MM.1S (cell line): ENCODE measurements at regions not wholly inside any gene's neighbourhood (a gene's known extent, or its start where the extent isn't known, plus 50 kb on each side); places are given as distances from the start of the nearest gene placed in this dataset.

Experiments used
- DNase-seq: peaks from one replicate; pipeline ENCODE4 v3.0.0-alpha.2; 2015
- H2AFZ ChIP-seq: fragments of 300-600 bp; sonication (generic); 2 replicates; pipeline ENCODE4 v1.6.0; 2016; ENCODE audit warnings: antibody characterized with exemption, low read length
- H3F3A ChIP-seq: fragments of 300-600 bp; sonication (generic); 2 replicates; pipeline ENCODE4 v1.6.1; 2016; ENCODE audit warnings: mild to moderate bottlenecking, antibody characterized with exemption, low read length, moderate library complexity, mixed read lengths; ENCODE audit not compliant: insufficient read depth
- H3K27ac ChIP-seq: fragments of 300-600 bp; sonication (generic); 2 replicates; pipeline ENCODE4 v1.5.1; 2016; ENCODE audit warnings: mild to moderate bottlenecking, low read length
- H3K27me3 ChIP-seq: fragments of 300-600 bp; sonication (generic); replicated peaks from 2 replicates; pipeline ENCODE4 v1.6.0; 2016; ENCODE audit warnings: low read length; ENCODE audit not compliant: insufficient read depth
- H3K36me3 ChIP-seq: fragments of 300-600 bp; sonication (generic); replicated peaks from 2 replicates; pipeline ENCODE4 v1.6.1; 2016; ENCODE audit warnings: mild to moderate bottlenecking, low read length, mixed read lengths; ENCODE audit not compliant: insufficient read depth
- H3K4me1 ChIP-seq: fragments of 300-600 bp; sonication (generic); 2 replicates; pipeline ENCODE4 v1.6.1; 2016; ENCODE audit warnings: low read length, mixed read lengths
- H3K4me2 ChIP-seq: fragments of 300-600 bp; sonication (generic); 2 replicates; pipeline ENCODE4 v1.6.0; 2016; ENCODE audit warnings: low read depth, low read length
- H3K4me3 ChIP-seq: fragments of 300-600 bp; sonication (generic); 2 replicates; pipeline ENCODE4 v1.5.1; 2016; ENCODE audit warnings: low read length, mixed read lengths
- H3K79me2 ChIP-seq: fragments of 300-600 bp; sonication (generic); 2 replicates; pipeline ENCODE4 v1.6.1; 2016; ENCODE audit warnings: mixed run types, low read length, mixed read lengths
- H3K9ac ChIP-seq: fragments of 300-600 bp; sonication (generic); 2 replicates; pipeline ENCODE4 v1.6.1; 2016; ENCODE audit warnings: low read length, mixed read lengths
- H3K9me2 ChIP-seq: fragments of 300-600 bp; sonication (generic); replicated peaks from 2 replicates; pipeline ENCODE4 v1.6.1; 2016; ENCODE audit warnings: mild to moderate bottlenecking, low read length, mixed read lengths; ENCODE audit not compliant: insufficient read depth
- H3K9me3 ChIP-seq: fragments of 300-600 bp; sonication (generic); replicated peaks from 2 replicates; pipeline ENCODE4 v1.6.1; 2016; ENCODE audit warnings: mild to moderate bottlenecking, low read length, mixed read lengths; ENCODE audit not compliant: insufficient read depth
- H4K20me1 ChIP-seq: fragments of 300-600 bp; sonication (generic); 2 replicates; pipeline ENCODE4 v1.6.1; 2016; ENCODE audit warnings: mild to moderate bottlenecking, low read length, moderate library complexity, mixed read lengths; ENCODE audit not compliant: insufficient read depth
- EZH2 ChIP-seq: fragments of 300-600 bp; sonication (generic); optimal IDR thresholded peaks from 2 replicates; pipeline ENCODE3; 2017; ENCODE audit warnings: low read depth, mild to moderate bottlenecking, antibody characterized with exemption, low read length, mixed read lengths
- EZH2phosphoT487 ChIP-seq: fragments of 300-600 bp; sonication (generic); IDR thresholded peaks from 2 replicates; pipeline ENCODE4 v1.6.1; 2018; ENCODE audit warnings: antibody characterized with exemption, low read length
- TF ChIP-seq, protein P1 (sequence below): fragments of 300-600 bp; sonication (generic); IDR thresholded peaks from 2 replicates; pipeline ENCODE4 v1.5.1; 2016; ENCODE audit warnings: antibody characterized with exemption, low read length, mixed read lengths

GRCh38 chr13:73967397-73968165 lies 166.6 kb downstream of the KLF12 start:
- Histone ChIP-seq H3K9ac (peak overlapping the region; percentile 15; the same call in 1 of the 2 replicates), H3K4me3 (peak overlapping the region; percentile 20), H3K4me2 (peak overlapping the region; percentile 64), H3K27ac (peak overlapping the region; percentile 52; the same call in 1 of the 2 replicates), H3K36me3 (no peaks in the 10 kb centered on the region), H4K20me1 (no peaks in the 10 kb centered on the region), H3K27me3 (no peaks in the 10 kb centered on the region), H3K4me1 (peaks cover 35% of the 10 kb centered on the region), H3K79me2 (peaks cover 71% of the 10 kb centered on the region), H3K9me3 (no peaks in the 10 kb centered on the region), H3F3A (peaks cover 19% of the 10 kb centered on the region), H3K9me2 (no peaks in the 10 kb centered on the region), H2AFZ (0 out of 2 replicates have a peak overlapping the region, but pooled peaks have one; percentile 6)
- peak; percentile 83 for DNase-seq
- TF ChIP-seq EZH2: no peak
- TF ChIP-seq EZH2phosphoT487: no peak
- TF ChIP-seq, protein P1, sequence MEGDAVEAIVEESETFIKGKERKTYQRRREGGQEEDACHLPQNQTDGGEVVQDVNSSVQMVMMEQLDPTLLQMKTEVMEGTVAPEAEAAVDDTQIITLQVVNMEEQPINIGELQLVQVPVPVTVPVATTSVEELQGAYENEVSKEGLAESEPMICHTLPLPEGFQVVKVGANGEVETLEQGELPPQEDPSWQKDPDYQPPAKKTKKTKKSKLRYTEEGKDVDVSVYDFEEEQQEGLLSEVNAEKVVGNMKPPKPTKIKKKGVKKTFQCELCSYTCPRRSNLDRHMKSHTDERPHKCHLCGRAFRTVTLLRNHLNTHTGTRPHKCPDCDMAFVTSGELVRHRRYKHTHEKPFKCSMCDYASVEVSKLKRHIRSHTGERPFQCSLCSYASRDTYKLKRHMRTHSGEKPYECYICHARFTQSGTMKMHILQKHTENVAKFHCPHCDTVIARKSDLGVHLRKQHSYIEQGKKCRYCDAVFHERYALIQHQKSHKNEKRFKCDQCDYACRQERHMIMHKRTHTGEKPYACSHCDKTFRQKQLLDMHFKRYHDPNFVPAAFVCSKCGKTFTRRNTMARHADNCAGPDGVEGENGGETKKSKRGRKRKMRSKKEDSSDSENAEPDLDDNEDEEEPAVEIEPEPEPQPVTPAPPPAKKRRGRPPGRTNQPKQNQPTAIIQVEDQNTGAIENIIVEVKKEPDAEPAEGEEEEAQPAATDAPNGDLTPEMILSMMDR: no peak

DNA sequence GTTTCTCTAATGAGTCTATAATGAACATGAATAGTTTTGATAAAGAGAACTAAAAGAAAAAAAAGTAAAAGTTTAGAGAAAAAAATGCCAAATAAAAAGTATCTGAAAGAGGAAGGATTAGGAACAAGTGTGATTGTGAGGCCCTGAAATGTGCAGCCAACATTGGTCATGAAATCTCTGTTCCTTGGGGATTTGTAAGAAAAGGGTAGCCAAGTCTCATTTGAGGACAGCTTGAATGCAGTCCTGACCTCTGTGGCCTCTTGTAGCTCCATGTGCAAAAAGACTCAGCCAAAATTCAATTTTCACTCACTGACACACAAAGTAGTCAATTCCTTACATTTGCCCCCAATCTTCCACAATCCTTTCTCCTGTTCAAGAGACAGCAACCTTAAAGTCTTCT lies 167.9 kb downstream of the KLF12 start:
- Histone ChIP-seq H3K9me2 (no peaks in the 10 kb centered on the region), H3K9ac (no peak overlapping the region), H4K20me1 (no peaks in the 10 kb centered on the region), H3K4me2 (peak overlapping the region; percentile 64; the same call in 1 of the 2 replicates), H3K79me2 (peaks cover 64% of the 10 kb centered on the region), H3K4me1 (peaks cover 45% of the 10 kb centered on the region), H3K27me3 (no peaks in the 10 kb centered on the region), H3K4me3 (no peak overlapping the region), H2AFZ (no peak overlapping the region), H3K27ac (peak overlapping the region; percentile 52; the same call in 1 of the 2 replicates), H3K36me3 (no peaks in the 10 kb centered on the region), H3F3A (peaks cover 31% of the 10 kb centered on the region), H3K9me3 (no peaks in the 10 kb centered on the region)
- DNase-seq: no peak
- TF ChIP-seq EZH2phosphoT487 (no peak), EZH2 (no peak)
- TF ChIP-seq, protein P1: no peak

GRCh38 chr13:73962284-73962683 lies 171.9 kb downstream of the KLF12 start:
- no peaks in the 10 kb centered on the region for H4K20me1 ChIP-seq
- peak overlapping the region; percentile 82; the same call in 1 of the 2 replicates for H3K27ac ChIP-seq
- H2AFZ ChIP-seq: no peak overlapping the region
- peaks cover 33% of the 10 kb centered on the region for H3F3A ChIP-seq
- peak overlapping the region; percentile 88 for H3K4me2 ChIP-seq
- H3K9me3 ChIP-seq: no peaks in the 10 kb centered on the region
- no peak for DNase-seq
- H3K9ac ChIP-seq: no peak overlapping the region
- TF ChIP-seq EZH2phosphoT487: no peak
- TF ChIP-seq, protein P1: no peak
- no peak for TF ChIP-seq EZH2
- H3K4me1 ChIP-seq: peaks cover 43% of the 10 kb centered on the region
- no peak overlapping the region; the same call in 1 of the 2 replicates for H3K4me3 ChIP-seq
- no peaks in the 10 kb centered on the region for H3K36me3 ChIP-seq
- H3K27me3 ChIP-seq: no peaks in the 10 kb centered on the region
- no peaks in the 10 kb centered on the region for H3K9me2 ChIP-seq
- H3K79me2 ChIP-seq: peaks cover 66% of the 10 kb centered on the region
